ENCODE measurements at regions not wholly inside any gene's neighbourhood (a gene's known extent, or its start where the extent isn't known, plus 50 kb on each side); places are given as distances from the start of the nearest gene placed in this dataset.

DNA sequence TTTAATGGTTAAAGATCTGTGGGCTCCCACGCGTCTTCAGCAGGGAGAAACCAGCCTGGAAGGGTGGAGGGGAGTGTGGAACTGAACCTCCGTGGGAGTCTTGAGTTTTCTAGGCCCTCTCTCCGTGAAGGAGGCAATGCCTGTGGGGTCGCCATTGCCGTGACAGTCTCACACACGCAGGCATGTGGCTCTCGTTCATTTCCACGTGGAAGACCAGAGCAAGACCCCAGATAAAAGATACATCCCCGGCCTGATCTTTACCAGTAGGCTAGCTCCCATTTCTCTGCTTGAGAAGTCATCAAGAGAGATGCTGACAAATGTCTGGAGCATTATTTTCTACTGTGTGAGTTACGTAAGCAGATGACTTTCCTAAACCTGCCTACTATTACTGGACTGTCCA is 491.7 kb upstream of the LMO3 start:
- DNase-seq (ENCODE audit: low spot score): no peak
- Mint-ChIP-seq H3K9me3 (ENCODE audit: low read depth) (peaks cover 18% of the 10 kb centered on the region), H3K4me1 (ENCODE audit: low read depth) (no peaks in the 10 kb centered on the region), H3K36me3 (ENCODE audit: low read depth) (no peaks in the 10 kb centered on the region), H3K27ac (ENCODE audit: unreplicated experiment) (no peak overlapping the region), H3K4me3 (ENCODE audit: unreplicated experiment) (no peak overlapping the region), H3K27me3 (ENCODE audit: low read depth) (no peaks in the 10 kb centered on the region)
- TF ChIP-seq, protein P1, sequence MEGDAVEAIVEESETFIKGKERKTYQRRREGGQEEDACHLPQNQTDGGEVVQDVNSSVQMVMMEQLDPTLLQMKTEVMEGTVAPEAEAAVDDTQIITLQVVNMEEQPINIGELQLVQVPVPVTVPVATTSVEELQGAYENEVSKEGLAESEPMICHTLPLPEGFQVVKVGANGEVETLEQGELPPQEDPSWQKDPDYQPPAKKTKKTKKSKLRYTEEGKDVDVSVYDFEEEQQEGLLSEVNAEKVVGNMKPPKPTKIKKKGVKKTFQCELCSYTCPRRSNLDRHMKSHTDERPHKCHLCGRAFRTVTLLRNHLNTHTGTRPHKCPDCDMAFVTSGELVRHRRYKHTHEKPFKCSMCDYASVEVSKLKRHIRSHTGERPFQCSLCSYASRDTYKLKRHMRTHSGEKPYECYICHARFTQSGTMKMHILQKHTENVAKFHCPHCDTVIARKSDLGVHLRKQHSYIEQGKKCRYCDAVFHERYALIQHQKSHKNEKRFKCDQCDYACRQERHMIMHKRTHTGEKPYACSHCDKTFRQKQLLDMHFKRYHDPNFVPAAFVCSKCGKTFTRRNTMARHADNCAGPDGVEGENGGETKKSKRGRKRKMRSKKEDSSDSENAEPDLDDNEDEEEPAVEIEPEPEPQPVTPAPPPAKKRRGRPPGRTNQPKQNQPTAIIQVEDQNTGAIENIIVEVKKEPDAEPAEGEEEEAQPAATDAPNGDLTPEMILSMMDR (IDR thresholded peaks at IDR 0.05): no peak

DNA sequence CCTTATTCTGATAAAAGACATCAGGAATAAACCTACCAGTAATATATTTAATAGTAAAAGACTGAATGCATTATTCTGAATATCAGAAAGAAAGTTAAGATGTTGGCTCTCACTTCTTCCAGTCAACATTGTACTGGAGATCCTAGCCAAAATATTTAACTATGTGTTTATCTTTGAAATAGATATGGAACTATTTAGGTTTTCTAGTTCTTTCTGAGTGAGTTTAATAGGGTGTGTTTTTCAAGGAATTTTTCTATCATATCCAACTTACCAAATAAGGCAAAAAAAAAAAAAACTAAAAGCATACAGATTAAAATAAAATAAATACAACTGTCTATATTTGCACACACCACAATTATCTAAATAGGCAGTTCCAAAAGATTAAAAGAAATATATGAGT is 478.9 kb upstream of the LMO3 start:
- no peak overlapping the region for H3K4me3 Mint-ChIP-seq (ENCODE audit: unreplicated experiment)
- TF ChIP-seq, protein P1 (IDR thresholded peaks at IDR 0.05): no peak
- no peaks in the 10 kb centered on the region for H3K4me1 Mint-ChIP-seq (ENCODE audit: low read depth)
- H3K27me3 Mint-ChIP-seq (ENCODE audit: low read depth): no peaks in the 10 kb centered on the region
- H3K9me3 Mint-ChIP-seq (ENCODE audit: low read depth): peaks cover 9% of the 10 kb centered on the region
- H3K27ac Mint-ChIP-seq (ENCODE audit: unreplicated experiment): no peak overlapping the region
- no peak for DNase-seq (ENCODE audit: low spot score)
- no peaks in the 10 kb centered on the region for H3K36me3 Mint-ChIP-seq (ENCODE audit: low read depth)

DNA sequence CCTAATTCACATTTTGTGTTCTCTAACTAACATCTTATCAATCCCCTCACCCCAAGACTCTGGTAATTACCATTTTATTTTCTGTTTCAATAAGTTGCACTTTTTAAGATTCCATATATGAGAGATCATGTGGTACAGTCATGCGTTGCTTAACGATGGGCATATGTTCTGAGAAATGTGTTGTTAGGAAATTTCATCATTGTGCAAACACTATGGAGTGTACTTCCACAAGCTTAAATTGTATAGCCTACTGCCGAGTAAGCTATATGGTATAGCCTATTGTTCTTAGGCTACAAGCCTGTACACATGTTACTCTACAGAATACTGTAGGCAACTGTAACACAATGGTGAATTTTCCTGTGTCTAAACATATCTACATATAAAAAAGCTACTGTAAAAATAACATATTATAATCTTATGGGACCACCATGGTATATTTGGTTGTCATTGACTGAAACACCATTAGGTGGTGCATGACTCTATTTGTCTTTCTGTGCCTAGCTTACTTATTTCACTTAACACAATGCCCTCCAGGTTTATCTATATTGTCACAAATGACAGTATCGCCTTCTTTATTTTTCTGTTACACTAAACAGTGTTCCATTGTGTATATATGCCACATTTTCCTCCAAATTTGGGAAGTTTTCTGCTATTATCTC is 473.4 kb upstream of the LMO3 start:
- Mint-ChIP-seq H3K9me3 (ENCODE audit: low read depth) (no peaks in the 10 kb centered on the region), H3K36me3 (ENCODE audit: low read depth) (no peaks in the 10 kb centered on the region), H3K4me3 (ENCODE audit: unreplicated experiment) (no peak overlapping the region), H3K27ac (ENCODE audit: unreplicated experiment) (no peak overlapping the region), H3K4me1 (ENCODE audit: low read depth) (peaks cover 13% of the 10 kb centered on the region), H3K27me3 (ENCODE audit: low read depth) (no peaks in the 10 kb centered on the region)
- no peak for DNase-seq (ENCODE audit: low spot score)
- TF ChIP-seq, protein P1 (IDR thresholded peaks at IDR 0.05): peak; percentile 42

DNA sequence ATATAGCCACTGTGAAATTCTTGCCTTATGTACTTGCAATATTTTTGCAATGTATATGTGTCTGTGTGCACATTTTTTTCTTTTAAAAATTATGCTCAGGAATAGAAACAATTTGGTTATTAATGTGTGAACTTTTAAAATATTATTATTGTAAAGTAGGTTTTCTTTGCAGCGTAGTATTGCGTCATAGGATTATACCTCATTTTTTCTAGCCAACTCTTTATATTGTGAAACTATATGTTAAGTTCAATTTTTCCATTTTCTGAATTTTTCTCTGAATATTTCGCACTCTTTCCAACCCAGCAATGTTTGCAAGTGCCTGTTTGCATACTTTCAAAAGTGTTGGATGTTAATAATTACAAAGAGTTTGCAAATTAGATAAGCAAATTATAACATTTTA is 471.6 kb upstream of the LMO3 start:
- no peaks in the 10 kb centered on the region for H3K36me3 Mint-ChIP-seq (ENCODE audit: low read depth)
- DNase-seq (ENCODE audit: low spot score): no peak

DNA sequence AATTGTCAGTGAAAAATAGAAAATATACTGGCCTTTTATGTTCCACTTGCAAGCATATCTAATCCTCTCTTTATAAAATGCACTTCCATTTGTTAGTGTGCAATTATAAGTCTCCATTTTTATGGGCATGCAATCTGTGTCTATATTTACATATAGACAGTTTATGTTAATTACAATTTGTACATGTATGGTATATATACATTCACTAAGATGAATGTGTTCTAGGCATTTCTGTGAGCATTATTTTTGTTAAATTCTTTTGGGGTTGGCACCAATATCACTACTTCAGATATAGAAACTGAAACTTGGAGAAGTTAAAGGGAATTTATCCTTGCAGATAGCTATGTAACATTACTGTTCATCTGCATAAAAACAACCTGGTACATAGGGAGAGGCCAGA is 470.8 kb upstream of the LMO3 start:
- Mint-ChIP-seq H3K9me3 (ENCODE audit: low read depth) (no peaks in the 10 kb centered on the region), H3K4me3 (ENCODE audit: unreplicated experiment) (no peak overlapping the region), H3K36me3 (ENCODE audit: low read depth) (no peaks in the 10 kb centered on the region), H3K27me3 (ENCODE audit: low read depth) (no peaks in the 10 kb centered on the region), H3K27ac (ENCODE audit: unreplicated experiment) (no peak overlapping the region), H3K4me1 (ENCODE audit: low read depth) (peaks cover 13% of the 10 kb centered on the region)
- TF ChIP-seq, protein P1 (IDR thresholded peaks at IDR 0.05): no peak
- no peak for DNase-seq (ENCODE audit: low spot score)

More for the DNA sequence above, 471.6 kb upstream of the LMO3 start:
- Mint-ChIP-seq H3K4me1 (ENCODE audit: low read depth) (peaks cover 13% of the 10 kb centered on the region), H3K4me3 (ENCODE audit: unreplicated experiment) (no peak overlapping the region), H3K9me3 (ENCODE audit: low read depth) (no peaks in the 10 kb centered on the region), H3K27ac (ENCODE audit: unreplicated experiment) (no peak overlapping the region), H3K27me3 (ENCODE audit: low read depth) (no peaks in the 10 kb centered on the region)
- TF ChIP-seq, protein P1 (IDR thresholded peaks at IDR 0.05): no peak
